HepG2 (cell line): ENCODE measurements at regions not wholly inside any gene's neighbourhood (a gene's known extent, or its start where the extent isn't known, plus 50 kb on each side); places are given as distances from the start of the nearest gene placed in this dataset.

Experiments used
- ATAC-seq: fragments of 200-7000 bp; cut with Tn5 transposase; 3 replicates; pipeline ENCODE4 v1.9.1; 2020; ENCODE audit warnings: mild to moderate bottlenecking, moderate library complexity
- BruUV-seq: library from RNA; stranded (reverse); fragments of 400-500 nt; replicated peaks from 2 replicates; lab custom pipeline; 2021; lab: Mats Ljungman, UMichigan
- CTCF ChIA-PET: fragments of 300-600 bp; formaldehyde crosslinking; extraction: SDS; loops from one replicate; lab custom pipeline; 2021; ENCODE audit warnings: low total read pairs, inconsistent platforms, low intra/inter-chr PET ratio; lab: Yijun Ruan, JAX
- POLR2A ChIA-PET: fragments of 350-600 bp; sonication (Branson Sonifier 250); formaldehyde crosslinking; loops from one replicate; lab custom pipeline; 2020; ENCODE audit warnings: antibody characterized with exemption, inconsistent platforms; lab: Yijun Ruan, JAX
- DNase-seq: peaks from one replicate; pipeline ENCODE4 v3.0.0-alpha.2; 2015; ENCODE audit warnings: low spot score
- FAIRE-seq: peaks from 3 replicates; lab custom pipeline; 2011; peaks lifted over from hg19 to GRCh38; lab: Jason Lieb, UNC
- H2AFZ ChIP-seq: one replicate; pipeline ENCODE4 v1.6.1; 2011; ENCODE audit warnings: low read length, inconsistent platforms
- H3K27ac ChIP-seq: fragments of 300-600 bp; 3 replicates; pipeline ENCODE4 v1.8.0; 2011; ENCODE audit warnings: mixed run types, mild to moderate bottlenecking, mixed read lengths, low read length, inconsistent platforms; ENCODE audit not compliant: insufficient read depth; ENCODE audit errors: extremely low read length
- H3K27me3 ChIP-seq, 2 experiments: fragments of 200-600 bp in 1 of 2; 2 replicates in 1 of 2; 3 replicates in 1 of 2; pipeline versions ENCODE4 v1.6.0 to v1.8.0; 2011; ENCODE audit warnings: low read length in 2 of 2, mild to moderate bottlenecking in 2 of 2, moderate library complexity in 2 of 2, inconsistent platforms in 1 of 2; ENCODE audit not compliant: insufficient read depth in 2 of 2, control insufficient read depth in 1 of 2
- H3K36me3 ChIP-seq, 2 experiments: fragments of 200-600 bp in 1 of 2; replicated peaks in 1 of 2; 2 replicates in 1 of 2; 3 replicates in 1 of 2; pipeline versions ENCODE4 v1.5.1 to v1.8.0; 2011; ENCODE audit warnings: low read length in 2 of 2, inconsistent platforms in 1 of 2; ENCODE audit not compliant: insufficient read depth in 2 of 2, control insufficient read depth in 1 of 2
- H3K4me1 ChIP-seq: 2 replicates; pipeline ENCODE4 v1.5.1; 2012; ENCODE audit warnings: low read length, inconsistent platforms; ENCODE audit not compliant: insufficient read depth
- H3K4me2 ChIP-seq: 2 replicates; pipeline ENCODE4 v1.6.0; 2011; ENCODE audit warnings: low read depth, low read length, inconsistent platforms
- H3K4me3 ChIP-seq, 3 experiments: fragments of 200-600 bp in 1 of 3; sonication (generic), shearing (Covaris generic) in 1 of 3; replicated peaks in 1 of 3; 2 replicates each; pipeline ENCODE4 v1.5.1; 2011 to 2016; ENCODE audit warnings: low read length in 3 of 3, inconsistent platforms in 2 of 3, low read depth in 2 of 3, mild to moderate bottlenecking in 2 of 3, control low read depth in 1 of 3, mixed read lengths in 1 of 3; ENCODE audit not compliant: insufficient read depth in 1 of 3
- H3K79me2 ChIP-seq: one replicate; pipeline ENCODE4 v1.6.1; 2011; ENCODE audit warnings: low read length, inconsistent platforms; ENCODE audit not compliant: insufficient read depth
- H3K9ac ChIP-seq: 2 replicates; pipeline ENCODE4 v1.6.0; 2011; ENCODE audit warnings: mild to moderate bottlenecking, low read depth, low read length, inconsistent platforms; ENCODE audit not compliant: insufficient read depth
- H3K9me3 ChIP-seq: 2 replicates; pipeline ENCODE4 v1.5.1; 2012; ENCODE audit warnings: mild to moderate bottlenecking, low read length
- H4K20me1 ChIP-seq: 2 replicates; pipeline ENCODE4 v1.6.0; 2011; ENCODE audit warnings: inconsistent platforms, mild to moderate bottlenecking, low read length, moderate library complexity; ENCODE audit not compliant: insufficient read depth
- IRX3 ChIP-seq: sonication (generic); formaldehyde crosslinking; IDR thresholded peaks from 2 replicates; pipeline ENCODE4 v1.8.1; 2023; ENCODE audit warnings: mild to moderate bottlenecking, low read depth, missing genetic modification reagents, borderline replicate concordance
- MTA3 ChIP-seq: sonication (generic); formaldehyde crosslinking; IDR thresholded peaks from 2 replicates; pipeline ENCODE4 v1.4.0; 2020; ENCODE audit warnings: missing genetic modification reagents
- SMAD3 ChIP-seq: sonication (generic); formaldehyde crosslinking; IDR thresholded peaks from 2 replicates; pipeline ENCODE4 v1.4.0; 2020; ENCODE audit warnings: missing genetic modification reagents
- ZIK1 ChIP-seq: sonication (generic); formaldehyde crosslinking; IDR thresholded peaks from 2 replicates; pipeline ENCODE4 v1.5.0; 2020; ENCODE audit warnings: mild to moderate bottlenecking, low read depth, missing genetic modification reagents, borderline replicate concordance
- ZNF792 ChIP-seq: IDR thresholded peaks from 2 replicates; pipeline ENCODE4 v1.6.1; 2016
- WGBS: methylation state at CpG from one replicate; pipeline ENCODE4 v1.1.6; 2017; ENCODE audit warnings: low lambda C conversion rate; 5-methylcytosine and 5-hydroxymethylcytosine counted together
- in situ Hi-C: cut with HindIII; loops from 2 replicates; pipeline ENCODE4 v1.10.0; 2017; ENCODE audit warnings: low pct_unique_long_range_greater_than_20kb; ENCODE audit not compliant: extremely low pct_ligation_motif_present
- intact Hi-C: fragments of 100-400 bp; cut with micrococcal nuclease; formaldehyde crosslinking; loops from one replicate; pipeline ENCODE4 v1.10.0; 2022; ENCODE audit not compliant: unreplicated experiment
- TF ChIP-seq, protein P1 (sequence below), 2 experiments: IDR thresholded peaks; 2 replicates each; pipeline ENCODE4 v1.6.1; 2011 to 2012; ENCODE audit warnings: low read length in 2 of 2, borderline replicate concordance in 1 of 2, low read depth in 1 of 2, mild to moderate bottlenecking in 1 of 2, moderate library complexity in 1 of 2
- TF ChIP-seq, protein P2 (sequence below): sonication (generic); formaldehyde crosslinking; IDR thresholded peaks from 2 replicates; pipeline ENCODE4 v1.5.0; 2020; ENCODE audit warnings: mild to moderate bottlenecking, missing genetic modification reagents
- TF ChIP-seq, protein P3 (sequence below): IDR thresholded peaks from 2 replicates; pipeline ENCODE4 v1.6.1; 2012; ENCODE audit warnings: inconsistent platforms
- TF ChIP-seq, protein P4 (sequence below): sonication (generic); formaldehyde crosslinking; IDR thresholded peaks from 2 replicates; pipeline ENCODE4 v1.8.1; 2023; ENCODE audit warnings: mild to moderate bottlenecking, moderate library complexity, missing genetic modification reagents

DNA sequence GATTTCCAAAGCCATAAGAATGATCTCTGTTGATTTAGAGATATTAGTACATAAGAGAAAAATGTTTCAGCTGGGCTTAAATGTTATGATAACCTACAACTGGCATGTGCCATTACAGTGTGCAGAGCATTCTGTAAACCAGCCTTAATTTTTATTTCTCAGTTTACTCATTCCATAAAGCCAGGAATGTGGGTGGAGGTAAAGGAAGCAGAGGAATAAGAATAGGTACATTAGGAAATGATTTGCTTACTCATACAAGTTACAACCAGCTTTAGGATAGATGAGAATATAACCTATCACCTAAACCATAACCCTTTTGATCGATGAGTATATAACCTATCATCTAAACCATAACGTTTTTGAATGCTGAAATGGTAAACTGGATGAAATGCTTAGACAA is 1394.7 kb upstream of the ACVR2A start:
- H3K4me2 ChIP-seq = no peak overlapping the region
- no peak overlapping the region for H3K9ac ChIP-seq
- TF ChIP-seq, protein P1, sequence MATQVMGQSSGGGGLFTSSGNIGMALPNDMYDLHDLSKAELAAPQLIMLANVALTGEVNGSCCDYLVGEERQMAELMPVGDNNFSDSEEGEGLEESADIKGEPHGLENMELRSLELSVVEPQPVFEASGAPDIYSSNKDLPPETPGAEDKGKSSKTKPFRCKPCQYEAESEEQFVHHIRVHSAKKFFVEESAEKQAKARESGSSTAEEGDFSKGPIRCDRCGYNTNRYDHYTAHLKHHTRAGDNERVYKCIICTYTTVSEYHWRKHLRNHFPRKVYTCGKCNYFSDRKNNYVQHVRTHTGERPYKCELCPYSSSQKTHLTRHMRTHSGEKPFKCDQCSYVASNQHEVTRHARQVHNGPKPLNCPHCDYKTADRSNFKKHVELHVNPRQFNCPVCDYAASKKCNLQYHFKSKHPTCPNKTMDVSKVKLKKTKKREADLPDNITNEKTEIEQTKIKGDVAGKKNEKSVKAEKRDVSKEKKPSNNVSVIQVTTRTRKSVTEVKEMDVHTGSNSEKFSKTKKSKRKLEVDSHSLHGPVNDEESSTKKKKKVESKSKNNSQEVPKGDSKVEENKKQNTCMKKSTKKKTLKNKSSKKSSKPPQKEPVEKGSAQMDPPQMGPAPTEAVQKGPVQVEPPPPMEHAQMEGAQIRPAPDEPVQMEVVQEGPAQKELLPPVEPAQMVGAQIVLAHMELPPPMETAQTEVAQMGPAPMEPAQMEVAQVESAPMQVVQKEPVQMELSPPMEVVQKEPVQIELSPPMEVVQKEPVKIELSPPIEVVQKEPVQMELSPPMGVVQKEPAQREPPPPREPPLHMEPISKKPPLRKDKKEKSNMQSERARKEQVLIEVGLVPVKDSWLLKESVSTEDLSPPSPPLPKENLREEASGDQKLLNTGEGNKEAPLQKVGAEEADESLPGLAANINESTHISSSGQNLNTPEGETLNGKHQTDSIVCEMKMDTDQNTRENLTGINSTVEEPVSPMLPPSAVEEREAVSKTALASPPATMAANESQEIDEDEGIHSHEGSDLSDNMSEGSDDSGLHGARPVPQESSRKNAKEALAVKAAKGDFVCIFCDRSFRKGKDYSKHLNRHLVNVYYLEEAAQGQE (IDR thresholded peaks at IDR 0.05; ENCODE audit: borderline replicate concordance in 1 of 2, low read depth in 1 of 2, low read length in 2 of 2) = no peak
- TF ChIP-seq MTA3 (no peak), SMAD3 (no peak), ZNF792 (CRISPR knock-in tag) (no peak), IRX3 (CRISPR knock-in tag) (no peak), ZIK1 (CRISPR knock-in tag) (no peak)
- TF ChIP-seq, protein P2, sequence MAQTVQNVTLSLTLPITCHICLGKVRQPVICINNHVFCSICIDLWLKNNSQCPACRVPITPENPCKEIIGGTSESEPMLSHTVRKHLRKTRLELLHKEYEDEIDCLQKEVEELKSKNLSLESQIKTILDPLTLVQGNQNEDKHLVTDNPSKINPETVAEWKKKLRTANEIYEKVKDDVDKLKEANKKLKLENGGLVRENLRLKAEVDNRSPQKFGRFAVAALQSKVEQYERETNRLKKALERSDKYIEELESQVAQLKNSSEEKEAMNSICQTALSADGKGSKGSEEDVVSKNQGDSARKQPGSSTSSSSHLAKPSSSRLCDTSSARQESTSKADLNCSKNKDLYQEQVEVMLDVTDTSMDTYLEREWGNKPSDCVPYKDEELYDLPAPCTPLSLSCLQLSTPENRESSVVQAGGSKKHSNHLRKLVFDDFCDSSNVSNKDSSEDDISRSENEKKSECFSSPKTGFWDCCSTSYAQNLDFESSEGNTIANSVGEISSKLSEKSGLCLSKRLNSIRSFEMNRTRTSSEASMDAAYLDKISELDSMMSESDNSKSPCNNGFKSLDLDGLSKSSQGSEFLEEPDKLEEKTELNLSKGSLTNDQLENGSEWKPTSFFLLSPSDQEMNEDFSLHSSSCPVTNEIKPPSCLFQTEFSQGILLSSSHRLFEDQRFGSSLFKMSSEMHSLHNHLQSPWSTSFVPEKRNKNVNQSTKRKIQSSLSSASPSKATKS = no peak
- TF ChIP-seq, protein P3, sequence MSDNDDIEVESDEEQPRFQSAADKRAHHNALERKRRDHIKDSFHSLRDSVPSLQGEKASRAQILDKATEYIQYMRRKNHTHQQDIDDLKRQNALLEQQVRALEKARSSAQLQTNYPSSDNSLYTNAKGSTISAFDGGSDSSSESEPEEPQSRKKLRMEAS = no peak
- TF ChIP-seq, protein P4, sequence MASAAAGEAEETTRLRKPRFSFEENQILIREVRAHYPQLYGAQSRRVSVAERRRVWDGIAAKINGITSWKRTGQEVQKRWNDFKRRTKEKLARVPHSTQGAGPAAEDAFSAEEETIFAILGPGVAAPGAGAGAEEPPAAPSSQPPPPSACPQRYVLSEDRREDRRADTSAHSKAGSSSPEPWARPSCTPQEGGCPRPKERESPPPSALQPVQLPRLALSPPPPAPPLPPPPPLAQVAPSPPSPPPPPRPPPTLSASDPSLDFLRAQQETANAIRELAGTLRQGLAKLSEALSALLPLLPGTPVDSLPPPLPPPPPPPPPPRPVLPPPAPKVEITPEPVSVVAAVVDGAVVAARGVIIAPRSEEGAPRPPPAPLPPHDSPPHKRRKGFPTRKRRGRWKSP (CRISPR knock-in tag) = no peak
- TF ChIP-seq, all 625 proteins: peak for 0
- no peaks in the 10 kb centered on the region for H3K79me2 ChIP-seq
- ChIA-PET CTCF (no interaction called here), POLR2A (no interaction called here)
- ATAC-seq (no peak), DNase-seq (no peak), FAIRE-seq (no peak)
- H3K27ac ChIP-seq = no peak overlapping the region
- no peak overlapping the region for H3K4me3 ChIP-seq
- no peaks in the 10 kb centered on the region for H3K27me3 ChIP-seq
- no peaks in the 10 kb centered on the region for H3K9me3 ChIP-seq
- H3K36me3 ChIP-seq = no peaks in the 10 kb centered on the region
- no peaks in the 10 kb centered on the region for H4K20me1 ChIP-seq
- intact Hi-C loops = no loop called here
- H3K4me1 ChIP-seq = no peaks in the 10 kb centered on the region
- 2% methylated on average over 2 of the region's 2 CpGs for WGBS
- no TSS peak for BruUV-seq
- in situ Hi-C loops = no loop called here
- H2AFZ ChIP-seq = no peak overlapping the region
